K562 (cell line): ENCODE measurements at regions not wholly inside any gene's neighbourhood (a gene's known extent, or its start where the extent isn't known, plus 50 kb on each side); places are given as distances from the start of the nearest gene placed in this dataset.

Source experiments
- ATAC-seq: fragments of 200-7000 bp; cut with Tn5 transposase; 3 replicates; pipeline ENCODE4 v1.9.1; 2020; ENCODE audit warnings: moderate library complexity
- BruUV-seq: library from RNA; stranded (reverse); fragments of 400-500 nt; replicated peaks from 2 replicates; lab custom pipeline; 2021; lab: Mats Ljungman, UMichigan
- CTCF ChIA-PET: fragments of 300-600 bp; formaldehyde crosslinking; extraction: SDS; loops from one replicate; lab custom pipeline; 2021; ENCODE audit warnings: low intra/inter-chr PET ratio; lab: Yijun Ruan, JAX
- POLR2A ChIA-PET: fragments of 300-600, 350-650 bp; sonication (Branson Sonifier 250); formaldehyde crosslinking; extraction: SDS; loops from one replicate; lab custom pipeline; 2021; ENCODE audit warnings: antibody characterized with exemption, inconsistent platforms; lab: Yijun Ruan, JAX
- DNase-seq, 4 experiments: peaks; one replicate each; pipeline versions ENCODE4 v3.0.0 to v3.0.0-alpha.2; 2011 to 2018; ENCODE audit warnings: low spot score in 3 of 4, mixed read lengths in 3 of 4; ENCODE audit errors: extremely low read depth in 1 of 4
- FAIRE-seq: peaks from 2 replicates; lab custom pipeline; 2011; peaks lifted over from hg19 to GRCh38; lab: Jason Lieb, UNC
- H2AFZ ChIP-seq: 2 replicates; pipeline ENCODE4 v1.6.0; 2011; ENCODE audit warnings: low read depth, low read length, control low read depth, inconsistent platforms
- H3K27ac ChIP-seq: fragments of 200-600 bp; 3 replicates; pipeline ENCODE4 v1.8.0; 2011; ENCODE audit warnings: low read depth, mild to moderate bottlenecking, control low read depth, inconsistent platforms, low read length, moderate library complexity, mixed read lengths; ENCODE audit errors: extremely low read depth
- H3K27me3 ChIP-seq, 2 experiments: fragments of 300-600 bp in 1 of 2; 2 replicates in 1 of 2; 3 replicates in 1 of 2; pipeline versions ENCODE4 v1.6.0 to v1.8.0; 2011; ENCODE audit warnings: inconsistent platforms in 2 of 2, low read length in 2 of 2, mild to moderate bottlenecking in 1 of 2, mixed read lengths in 1 of 2, moderate library complexity in 1 of 2; ENCODE audit not compliant: control insufficient read depth in 2 of 2, insufficient read depth in 2 of 2
- H3K36me3 ChIP-seq: fragments of 300-600 bp; 3 replicates; pipeline ENCODE4 v1.8.0; 2011; ENCODE audit warnings: mild to moderate bottlenecking, low read length, inconsistent platforms; ENCODE audit not compliant: control insufficient read depth, insufficient read depth
- H3K4me1 ChIP-seq, 2 experiments: fragments of 200-600 bp in 1 of 2; replicated peaks in 1 of 2; 2 replicates in 1 of 2; 3 replicates in 1 of 2; pipeline versions ENCODE4 v1.5.1 to v1.8.0; 2011; ENCODE audit warnings: inconsistent platforms in 2 of 2, low read length in 2 of 2, mild to moderate bottlenecking in 1 of 2, mixed read lengths in 1 of 2, moderate library complexity in 1 of 2; ENCODE audit not compliant: control insufficient read depth in 2 of 2, insufficient read depth in 2 of 2
- H3K4me2 ChIP-seq: 2 replicates; pipeline ENCODE4 v1.6.1; 2011; ENCODE audit warnings: low read length, control low read depth, inconsistent platforms, mixed read lengths; ENCODE audit not compliant: insufficient read depth
- H3K4me3 ChIP-seq: fragments of 200-600 bp; sonication (generic), shearing (Covaris generic); 2 replicates; pipeline ENCODE4 v1.5.1; 2016; ENCODE audit warnings: control low read depth, inconsistent platforms
- H3K79me2 ChIP-seq: fragments of 200-600 bp; 3 replicates; pipeline ENCODE4 v1.8.0; 2011; ENCODE audit warnings: low read length, inconsistent platforms; ENCODE audit not compliant: control insufficient read depth, insufficient read depth
- H3K9ac ChIP-seq, 2 experiments: 2 replicates each; pipeline versions ENCODE4 v1.6.0 to v1.6.1; 2011; ENCODE audit warnings: low read depth in 2 of 2, low read length in 2 of 2, control low read depth in 1 of 2, inconsistent platforms in 1 of 2, mild to moderate bottlenecking in 1 of 2, mixed read lengths in 1 of 2; ENCODE audit not compliant: insufficient read depth in 1 of 2
- H3K9me1 ChIP-seq: one replicate; pipeline ENCODE4 v1.6.0; 2011; ENCODE audit warnings: inconsistent platforms, mild to moderate bottlenecking, low read length, moderate library complexity; ENCODE audit not compliant: control insufficient read depth, insufficient read depth
- H3K9me3 ChIP-seq: replicated peaks from 2 replicates; pipeline ENCODE4 v1.5.1; 2011; ENCODE audit warnings: low read depth, low read length, inconsistent platforms; ENCODE audit not compliant: control insufficient read depth, insufficient read depth
- H4K20me1 ChIP-seq: replicated peaks from 2 replicates; pipeline ENCODE4 v1.6.1; 2011; ENCODE audit warnings: low read length, inconsistent platforms, mixed read lengths; ENCODE audit not compliant: control insufficient read depth, insufficient read depth
- GATAD2B ChIP-seq: fragments of 450-650 bp; IDR thresholded peaks from 2 replicates; pipeline ENCODE4 v1.6.1; 2017; ENCODE audit warnings: mild to moderate bottlenecking, borderline replicate concordance
- NEUROD1 ChIP-seq: fragments of 150-350 bp; IDR thresholded peaks from 2 replicates; pipeline ENCODE4 v1.6.1; 2014; ENCODE audit warnings: borderline replicate concordance, low read length, low read depth; ENCODE audit not compliant: partially characterized antibody
- PTRF ChIP-seq: fragments of 450-650 bp; IDR thresholded peaks from 2 replicates; pipeline ENCODE4 v1.6.1; 2016; ENCODE audit warnings: mild to moderate bottlenecking, missing genetic modification characterization, missing compliant biosample characterization
- SRSF3 ChIP-seq: fragments of 200-400 bp; formaldehyde crosslinking; IDR thresholded peaks from 2 replicates; pipeline ENCODE4 v1.6.1; 2016; ENCODE audit warnings: mild to moderate bottlenecking, low read length, moderate library complexity; ENCODE audit not compliant: insufficient read depth
- STAG1 ChIP-seq: sonication (generic); formaldehyde crosslinking; IDR thresholded peaks from 2 replicates; pipeline ENCODE4 v1.5.0; 2020; ENCODE audit warnings: missing genetic modification reagents, borderline replicate concordance
- TCF15 ChIP-seq: fragments of 250-450 bp; sonication (Bioruptor Pico); IDR thresholded peaks from 2 replicates; pipeline ENCODE4 v1.8.0; 2022; ENCODE audit warnings: moderate library complexity, mild to moderate bottlenecking, inconsistent platforms
- TCF7 ChIP-seq: sonication (generic); IDR thresholded peaks from 2 replicates; pipeline ENCODE4 v1.6.1; 2016; ENCODE audit warnings: antibody characterized with exemption, borderline replicate concordance
- TSHZ1 ChIP-seq: fragments of 250-450 bp; sonication (Bioruptor Pico); IDR thresholded peaks from 2 replicates; pipeline ENCODE4 v1.4.0; 2020; ENCODE audit warnings: mild to moderate bottlenecking, moderate library complexity
- ZBTB8A ChIP-seq: fragments of 450-650 bp; IDR thresholded peaks from 2 replicates; pipeline ENCODE4 v1.6.1; 2018; ENCODE audit warnings: mild to moderate bottlenecking, moderate library complexity; ENCODE audit not compliant: partially characterized antibody
- ZNF384 ChIP-seq: IDR thresholded peaks from 2 replicates; pipeline ENCODE4 v1.6.1; 2012; ENCODE audit warnings: low read depth, low read length, improper control_type of control experiment
- ZNF699 ChIP-seq: fragments of 250-450 bp; sonication (Bioruptor Pico); IDR thresholded peaks from 2 replicates; pipeline ENCODE4 v1.8.0; 2021; ENCODE audit warnings: mild to moderate bottlenecking, moderate library complexity; ENCODE audit not compliant: insufficient replicate concordance
- ZNF778 ChIP-seq: fragments of 450-650 bp; formaldehyde crosslinking; IDR thresholded peaks from 2 replicates; pipeline ENCODE4 v1.4.0; 2020; ENCODE audit warnings: mild to moderate bottlenecking, moderate library complexity
- WGBS: fragments of 100-300 bp; shearing (Covaris generic); methylation state at CpG from one replicate; pipeline ENCODE4 v1.1.6; 2016; ENCODE audit warnings: low coverage, mixed read lengths; ENCODE audit not compliant: insufficient coverage; ENCODE audit errors: missing lambda C conversion rate; 5-methylcytosine and 5-hydroxymethylcytosine counted together
- in situ Hi-C: fragments of 300-500 bp; cut with MboI; formaldehyde crosslinking; loops from 4 replicates; pipeline ENCODE4 v1.15.0; 2018; ENCODE audit warnings: inconsistent platforms, mixed read lengths
- intact Hi-C: fragments of 100-400 bp; cut with micrococcal nuclease; formaldehyde crosslinking; loops from 2 replicates; pipeline ENCODE4 v1.14.2; 2022
- TF ChIP-seq, protein P1 (sequence below): fragments of 450-650 bp; formaldehyde crosslinking; IDR thresholded peaks from 2 replicates; pipeline ENCODE4 v1.4.0; 2020; ENCODE audit warnings: mild to moderate bottlenecking, moderate library complexity
- TF ChIP-seq, protein P2 (sequence below): fragments of 250-450 bp; sonication (Bioruptor Pico); IDR thresholded peaks from 2 replicates; pipeline ENCODE4 v1.8.0; 2021; ENCODE audit warnings: mild to moderate bottlenecking, moderate library complexity

DNA sequence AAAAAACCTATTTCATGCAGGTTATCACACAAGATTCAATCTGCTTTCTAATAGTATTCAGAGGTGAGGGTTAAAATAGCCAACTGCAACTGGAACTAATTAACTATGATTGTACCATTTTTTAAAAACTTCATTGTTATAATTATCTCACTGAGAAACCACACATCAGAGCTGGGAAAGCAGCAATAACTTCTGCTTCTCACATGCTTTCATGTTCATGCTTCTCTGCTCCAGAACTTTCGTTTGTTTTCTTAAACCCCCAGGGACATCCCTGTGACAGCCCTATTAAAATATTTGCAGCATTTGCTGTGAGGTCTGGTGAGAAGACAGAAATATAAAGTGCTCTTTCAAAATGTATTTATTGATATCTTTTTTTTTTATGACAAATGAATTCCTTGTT lies 389.0 kb upstream of the SORCS1 start (continued):
- no peak for TF ChIP-seq TSHZ1 (CRISPR knock-in tag)

GRCh38 chr10:107552963-107553362 lies 388.5 kb upstream of the SORCS1 start:
- ChIA-PET POLR2A (no interaction called here), CTCF (no interaction called here)
- DNase-seq: no peak
- Histone ChIP-seq H3K27ac (no peak overlapping the region), H3K9me3 (no peaks in the 10 kb centered on the region), H4K20me1 (no peaks in the 10 kb centered on the region), H3K4me1 (no peaks in the 10 kb centered on the region), H3K4me3 (no peak overlapping the region), H3K9ac (no peak overlapping the region), H3K36me3 (no peaks in the 10 kb centered on the region), H3K79me2 (no peaks in the 10 kb centered on the region), H2AFZ (no peak overlapping the region), H3K9me1 (no peaks in the 10 kb centered on the region), H3K4me2 (no peak overlapping the region), H3K27me3 (no peaks in the 10 kb centered on the region)
- FAIRE-seq: no peak
- ATAC-seq: no peak
- WGBS: 0% methylated on average over 2 of the region's 2 CpGs
- BruUV-seq: no TSS peak
- intact Hi-C loops (no loop called here), in situ Hi-C loops (no loop called here)
- TF ChIP-seq, protein P1, sequence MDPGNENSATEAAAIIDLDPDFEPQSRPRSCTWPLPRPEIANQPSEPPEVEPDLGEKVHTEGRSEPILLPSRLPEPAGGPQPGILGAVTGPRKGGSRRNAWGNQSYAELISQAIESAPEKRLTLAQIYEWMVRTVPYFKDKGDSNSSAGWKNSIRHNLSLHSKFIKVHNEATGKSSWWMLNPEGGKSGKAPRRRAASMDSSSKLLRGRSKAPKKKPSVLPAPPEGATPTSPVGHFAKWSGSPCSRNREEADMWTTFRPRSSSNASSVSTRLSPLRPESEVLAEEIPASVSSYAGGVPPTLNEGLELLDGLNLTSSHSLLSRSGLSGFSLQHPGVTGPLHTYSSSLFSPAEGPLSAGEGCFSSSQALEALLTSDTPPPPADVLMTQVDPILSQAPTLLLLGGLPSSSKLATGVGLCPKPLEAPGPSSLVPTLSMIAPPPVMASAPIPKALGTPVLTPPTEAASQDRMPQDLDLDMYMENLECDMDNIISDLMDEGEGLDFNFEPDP: no peak
- TF ChIP-seq, protein P2, sequence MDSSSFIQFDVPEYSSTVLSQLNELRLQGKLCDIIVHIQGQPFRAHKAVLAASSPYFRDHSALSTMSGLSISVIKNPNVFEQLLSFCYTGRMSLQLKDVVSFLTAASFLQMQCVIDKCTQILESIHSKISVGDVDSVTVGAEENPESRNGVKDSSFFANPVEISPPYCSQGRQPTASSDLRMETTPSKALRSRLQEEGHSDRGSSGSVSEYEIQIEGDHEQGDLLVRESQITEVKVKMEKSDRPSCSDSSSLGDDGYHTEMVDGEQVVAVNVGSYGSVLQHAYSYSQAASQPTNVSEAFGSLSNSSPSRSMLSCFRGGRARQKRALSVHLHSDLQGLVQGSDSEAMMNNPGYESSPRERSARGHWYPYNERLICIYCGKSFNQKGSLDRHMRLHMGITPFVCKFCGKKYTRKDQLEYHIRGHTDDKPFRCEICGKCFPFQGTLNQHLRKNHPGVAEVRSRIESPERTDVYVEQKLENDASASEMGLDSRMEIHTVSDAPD (CRISPR knock-in tag): no peak
- TF ChIP-seq ZNF778 (CRISPR knock-in tag): no peak
- TF ChIP-seq PTRF: no peak
- TF ChIP-seq ZBTB8A: no peak
- no peak for TF ChIP-seq STAG1 (CRISPR knock-in tag)
- no peak for TF ChIP-seq ZNF699
- no peak for TF ChIP-seq GATAD2B
- TF ChIP-seq SRSF3: no peak
- no peak for TF ChIP-seq TCF15
- no peak for TF ChIP-seq ZNF384
- TF ChIP-seq NEUROD1: no peak
- no peak for TF ChIP-seq TCF7
